Hepatocyte (in vitro differentiated cells): ENCODE measurements at regions not wholly inside any gene's neighbourhood (a gene's known extent, or its start where the extent isn't known, plus 50 kb on each side); places are given as distances from the start of the nearest gene placed in this dataset.

Experiments used
- EZH2 ChIP-seq: fragments of 200-600 bp; sonication (generic); IDR thresholded peaks from 2 replicates; pipeline ENCODE4 v1.6.1; 2016; ENCODE audit warnings: antibody characterized with exemption, mild to moderate bottlenecking, borderline replicate concordance
- EZH2phosphoT487 ChIP-seq: fragments of 200-600 bp; sonication (generic); IDR thresholded peaks from one replicate; pipeline ENCODE4 v1.6.1; 2018; ENCODE audit warnings: antibody characterized with exemption, mild to moderate bottlenecking, low read depth, moderate library complexity; ENCODE audit not compliant: unreplicated experiment, severe bottlenecking
- TF ChIP-seq, protein P1 (sequence below): fragments of 200-600 bp; sonication (generic); IDR thresholded peaks from 2 replicates; pipeline ENCODE4 v1.5.1; 2016; ENCODE audit warnings: antibody characterized with exemption, mild to moderate bottlenecking; ENCODE audit not compliant: poor library complexity

DNA sequence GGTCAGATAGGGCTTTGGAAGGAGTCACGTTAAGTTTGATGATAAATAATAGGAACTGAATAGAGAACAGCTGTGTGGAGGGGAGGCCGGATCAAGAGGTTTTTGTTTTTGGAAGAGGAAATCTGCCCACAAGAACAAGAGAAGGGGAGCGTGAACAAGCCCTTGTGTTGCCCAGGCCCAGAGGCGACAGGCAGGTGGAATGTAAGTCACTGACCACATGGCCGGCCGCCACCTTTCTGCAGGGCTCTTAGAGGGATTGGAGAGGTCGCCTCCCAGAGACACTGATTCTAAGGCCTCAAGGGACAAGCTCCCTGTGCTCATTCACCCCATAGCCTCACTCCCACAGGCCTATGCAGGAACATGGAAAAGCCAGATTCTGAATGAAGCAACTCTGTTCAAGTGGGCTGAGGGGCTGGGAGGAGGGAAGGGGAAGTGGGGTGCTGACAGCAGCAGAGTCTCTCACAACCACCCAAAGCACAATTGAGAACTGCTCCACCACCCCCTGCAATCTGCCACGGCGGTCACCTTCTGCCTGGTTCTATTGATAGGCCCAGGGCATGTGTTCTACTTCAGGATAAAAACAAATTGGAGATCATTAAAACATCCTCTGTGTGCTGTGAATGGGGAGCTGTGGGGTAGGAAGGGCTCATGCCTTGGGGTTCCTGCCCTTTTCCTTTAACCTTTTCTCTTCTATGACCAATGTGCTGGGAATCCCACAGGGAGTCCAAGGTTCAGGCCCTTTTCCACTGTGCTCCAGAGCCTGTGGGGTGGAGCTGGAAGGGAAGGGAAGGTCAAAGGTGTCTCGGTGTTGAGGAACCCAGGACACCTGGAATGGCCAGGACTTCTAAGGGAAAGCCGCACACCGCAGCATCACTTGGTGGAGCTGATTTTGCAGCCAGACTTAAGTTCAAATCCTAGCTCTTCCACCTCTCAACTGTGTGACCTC lies 63.3 kb upstream of the PARP1 start:
- TF ChIP-seq, protein P1, sequence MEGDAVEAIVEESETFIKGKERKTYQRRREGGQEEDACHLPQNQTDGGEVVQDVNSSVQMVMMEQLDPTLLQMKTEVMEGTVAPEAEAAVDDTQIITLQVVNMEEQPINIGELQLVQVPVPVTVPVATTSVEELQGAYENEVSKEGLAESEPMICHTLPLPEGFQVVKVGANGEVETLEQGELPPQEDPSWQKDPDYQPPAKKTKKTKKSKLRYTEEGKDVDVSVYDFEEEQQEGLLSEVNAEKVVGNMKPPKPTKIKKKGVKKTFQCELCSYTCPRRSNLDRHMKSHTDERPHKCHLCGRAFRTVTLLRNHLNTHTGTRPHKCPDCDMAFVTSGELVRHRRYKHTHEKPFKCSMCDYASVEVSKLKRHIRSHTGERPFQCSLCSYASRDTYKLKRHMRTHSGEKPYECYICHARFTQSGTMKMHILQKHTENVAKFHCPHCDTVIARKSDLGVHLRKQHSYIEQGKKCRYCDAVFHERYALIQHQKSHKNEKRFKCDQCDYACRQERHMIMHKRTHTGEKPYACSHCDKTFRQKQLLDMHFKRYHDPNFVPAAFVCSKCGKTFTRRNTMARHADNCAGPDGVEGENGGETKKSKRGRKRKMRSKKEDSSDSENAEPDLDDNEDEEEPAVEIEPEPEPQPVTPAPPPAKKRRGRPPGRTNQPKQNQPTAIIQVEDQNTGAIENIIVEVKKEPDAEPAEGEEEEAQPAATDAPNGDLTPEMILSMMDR: no peak
- no peak for TF ChIP-seq EZH2
- no peak for TF ChIP-seq EZH2phosphoT487
